CD4-positive, alpha-beta T cell (primary cell): ENCODE measurements at regions not wholly inside any gene's neighbourhood (a gene's known extent, or its start where the extent isn't known, plus 50 kb on each side); places are given as distances from the start of the nearest gene placed in this dataset.
"Not testable (repeated sequence)": the region's sequence is repeated elsewhere in the genome, so short reads cannot be mapped to it uniquely, and the experiment has no call there.

Experiments
- ATAC-seq: fragments of 200-7000 bp; cut with Tn5 transposase; one replicate; pipeline ENCODE4 v1.10.0; 2022; ENCODE audit warnings: mild to moderate bottlenecking; ENCODE audit not compliant: poor library complexity
- CTCF ChIA-PET: fragments of 350-600 bp; sonication (Branson Sonifier 250); formaldehyde crosslinking; loops from one replicate; lab custom pipeline; 2021; ENCODE audit warnings: antibody characterized with exemption, inconsistent platforms; lab: Charles Lee
- POLR2A ChIA-PET: fragments of 350-600 bp; sonication (Branson Sonifier 250); formaldehyde crosslinking; loops from one replicate; lab custom pipeline; 2021; ENCODE audit warnings: antibody characterized with exemption, inconsistent platforms; lab: Charles Lee
- DNase-seq, 14 experiments: peaks; one replicate each; pipeline ENCODE4 v3.0.0-alpha.2; 2013 to 2020; ENCODE audit warnings: mixed read lengths in 2 of 14
- H3K27ac ChIP-seq, 2 donors: one replicate each; pipeline versions ENCODE4 v1.5.1 to v1.7.0; 2013; ENCODE audit warnings: low read length in 2 of 2, low read depth in 1 of 2, mild to moderate bottlenecking in 1 of 2
- H3K27me3 ChIP-seq, 2 experiments: 1 replicate in 1 of 2; 2 replicates in 1 of 2; pipeline versions ENCODE4 v1.6.1 to v1.7.0; 2013; ENCODE audit warnings: low read length in 2 of 2, control low read depth in 1 of 2, mild to moderate bottlenecking in 1 of 2, moderate library complexity in 1 of 2; ENCODE audit not compliant: insufficient read depth in 2 of 2, control insufficient read depth in 1 of 2
- H3K36me3 ChIP-seq: one replicate; pipeline ENCODE4 v1.6.1; 2013; ENCODE audit warnings: low read length, control low read depth; ENCODE audit not compliant: insufficient read depth
- H3K4me1 ChIP-seq: one replicate; pipeline ENCODE4 v1.6.1; 2013; ENCODE audit warnings: low read length, control low read depth; ENCODE audit not compliant: insufficient read depth
- H3K4me3 ChIP-seq: one replicate; pipeline ENCODE4 v1.5.1; 2013; ENCODE audit warnings: mild to moderate bottlenecking, low read length, moderate library complexity
- H3K9me3 ChIP-seq, 2 experiments: 1 replicate in 1 of 2; 2 replicates in 1 of 2; pipeline versions ENCODE4 v1.6.1 to v1.7.0; 2013; ENCODE audit warnings: low read length in 2 of 2, mild to moderate bottlenecking in 2 of 2, control low read depth in 1 of 2, moderate library complexity in 1 of 2; ENCODE audit not compliant: control insufficient read depth in 1 of 2, insufficient read depth in 1 of 2
- H3K27ac Mint-ChIP-seq: one replicate; pipeline ENCODE4 v1.8.0; 2020; ENCODE audit warnings: mixed read lengths
- H3K27me3 Mint-ChIP-seq: one replicate; pipeline ENCODE4 v1.8.0; 2021; ENCODE audit warnings: mixed read lengths
- H3K36me3 Mint-ChIP-seq: one replicate; pipeline ENCODE4 v1.8.0; 2021; ENCODE audit warnings: low read depth, mixed read lengths
- H3K4me1 Mint-ChIP-seq: one replicate; pipeline ENCODE4 v1.8.0; 2021; ENCODE audit warnings: low read depth, mixed read lengths
- H3K4me3 Mint-ChIP-seq: one replicate; pipeline ENCODE4 v1.8.0; 2020; ENCODE audit warnings: mild to moderate bottlenecking, mixed read lengths
- H3K9me3 Mint-ChIP-seq: one replicate; pipeline ENCODE4 v1.8.0; 2020; ENCODE audit warnings: mixed read lengths
- CTCF ChIP-seq: fragments of 200-600 bp; IDR thresholded peaks from one replicate; pipeline ENCODE4 v1.8.0; 2022; ENCODE audit warnings: antibody characterized with exemption, mild to moderate bottlenecking
- intact Hi-C, 2 experiments: fragments of 100-400 bp; cut with DNase I in 1 of 2; cut with micrococcal nuclease in 1 of 2; formaldehyde crosslinking; loops; one replicate each; pipeline versions ENCODE4 v1.15.1 to v1.9.0; 2023 to 2025; cut with DNase I, micrococcal nuclease

GRCh38 chr15:25173241-25174028 is 218.6 kb downstream of the SNRPN start:
- H3K36me3 ChIP-seq = no peaks in the 10 kb centered on the region
- no peaks in the 10 kb centered on the region for H3K4me1 Mint-ChIP-seq
- peak in 1 of 14 experiments; percentile 1 for DNase-seq
- H3K4me1 ChIP-seq = no peaks in the 10 kb centered on the region
- no peak overlapping the region for H3K27ac Mint-ChIP-seq
- no peak overlapping the region for H3K4me3 Mint-ChIP-seq
- no peak overlapping the region for H3K27ac ChIP-seq
- no peak for ATAC-seq
- H3K9me3 ChIP-seq = peaks cover 48 to 91% of the 10 kb centered on the region in 2 experiments
- H3K4me3 ChIP-seq = no peak overlapping the region
- H3K9me3 Mint-ChIP-seq = peaks cover 9% of the 10 kb centered on the region
- H3K27me3 Mint-ChIP-seq = no peaks in the 10 kb centered on the region
- no peak for TF ChIP-seq CTCF
- POLR2A ChIA-PET = no interaction called here
- intact Hi-C loops = no loop called here
- peaks cover 9% of the 10 kb centered on the region for H3K36me3 Mint-ChIP-seq
- H3K27me3 ChIP-seq = no peaks in the 10 kb centered on the region
- CTCF ChIA-PET = no interaction called here

- H3K9me3 Mint-ChIP-seq, DNase-seq, ATAC-seq, CTCF ChIA-PET, H3K4me3 ChIP-seq, intact Hi-C loops, H3K36me3 ChIP-seq, H3K36me3 Mint-ChIP-seq, H3K4me3 Mint-ChIP-seq, H3K27ac Mint-ChIP-seq, H3K27me3 ChIP-seq, H3K4me1 ChIP-seq, H3K27ac ChIP-seq, POLR2A ChIA-PET, H3K27me3 Mint-ChIP-seq, H3K4me1 Mint-ChIP-seq: not testable (repeated sequence)
- peaks cover 50 to 98% of the 10 kb centered on the region in 2 experiments for H3K9me3 ChIP-seq
Measured at GRCh38 chr15:25174149-25174548, 219.4 kb downstream of the SNRPN start.

- H3K36me3 ChIP-seq = no peaks in the 10 kb centered on the region
- no peaks in the 10 kb centered on the region for H3K4me1 ChIP-seq
- no peak for TF ChIP-seq CTCF
- H3K4me3 Mint-ChIP-seq = no peak overlapping the region
- no peaks in the 10 kb centered on the region for H3K27me3 ChIP-seq
- ATAC-seq (no peak), DNase-seq (peak in 2 of 14 experiments; percentile 1 to 10)
- peaks cover 58 to 98% of the 10 kb centered on the region in 2 experiments for H3K9me3 ChIP-seq
- H3K27ac ChIP-seq = no peak overlapping the region
- no peaks in the 10 kb centered on the region for H3K4me1 Mint-ChIP-seq
- H3K36me3 Mint-ChIP-seq = peaks cover 9% of the 10 kb centered on the region
- POLR2A ChIA-PET = no interaction called here
- CTCF ChIA-PET = no interaction called here
- peaks cover 9% of the 10 kb centered on the region for H3K9me3 Mint-ChIP-seq
- H3K27me3 Mint-ChIP-seq = no peaks in the 10 kb centered on the region
- H3K4me3 ChIP-seq = no peak overlapping the region
- H3K27ac Mint-ChIP-seq = no peak overlapping the region
- intact Hi-C loops = no loop called here
Measured at GRCh38 chr15:25175033-25175788, 220.4 kb downstream of the SNRPN start.
